HFF-Myc (cell line): ENCODE measurements at regions not wholly inside any gene's neighbourhood (a gene's known extent, or its start where the extent isn't known, plus 50 kb on each side); places are given as distances from the start of the nearest gene placed in this dataset.

ENCODE experiments used
- DNase-seq: peaks from one replicate; pipeline ENCODE4 v3.0.0-alpha.2; 2011; ENCODE audit warnings: low read depth; ENCODE audit errors: extremely low read depth
- H3K4me3 ChIP-seq: replicated peaks from 2 replicates; pipeline ENCODE4 v1.5.1; 2011; ENCODE audit warnings: low read depth, mild to moderate bottlenecking, control low read depth, low read length
- TF ChIP-seq, protein P1 (sequence below): IDR thresholded peaks from 2 replicates; pipeline ENCODE4 v1.5.1; 2012; ENCODE audit warnings: mild to moderate bottlenecking, low read depth, low read length, control low read depth; ENCODE audit errors: missing control alignments

DNA sequence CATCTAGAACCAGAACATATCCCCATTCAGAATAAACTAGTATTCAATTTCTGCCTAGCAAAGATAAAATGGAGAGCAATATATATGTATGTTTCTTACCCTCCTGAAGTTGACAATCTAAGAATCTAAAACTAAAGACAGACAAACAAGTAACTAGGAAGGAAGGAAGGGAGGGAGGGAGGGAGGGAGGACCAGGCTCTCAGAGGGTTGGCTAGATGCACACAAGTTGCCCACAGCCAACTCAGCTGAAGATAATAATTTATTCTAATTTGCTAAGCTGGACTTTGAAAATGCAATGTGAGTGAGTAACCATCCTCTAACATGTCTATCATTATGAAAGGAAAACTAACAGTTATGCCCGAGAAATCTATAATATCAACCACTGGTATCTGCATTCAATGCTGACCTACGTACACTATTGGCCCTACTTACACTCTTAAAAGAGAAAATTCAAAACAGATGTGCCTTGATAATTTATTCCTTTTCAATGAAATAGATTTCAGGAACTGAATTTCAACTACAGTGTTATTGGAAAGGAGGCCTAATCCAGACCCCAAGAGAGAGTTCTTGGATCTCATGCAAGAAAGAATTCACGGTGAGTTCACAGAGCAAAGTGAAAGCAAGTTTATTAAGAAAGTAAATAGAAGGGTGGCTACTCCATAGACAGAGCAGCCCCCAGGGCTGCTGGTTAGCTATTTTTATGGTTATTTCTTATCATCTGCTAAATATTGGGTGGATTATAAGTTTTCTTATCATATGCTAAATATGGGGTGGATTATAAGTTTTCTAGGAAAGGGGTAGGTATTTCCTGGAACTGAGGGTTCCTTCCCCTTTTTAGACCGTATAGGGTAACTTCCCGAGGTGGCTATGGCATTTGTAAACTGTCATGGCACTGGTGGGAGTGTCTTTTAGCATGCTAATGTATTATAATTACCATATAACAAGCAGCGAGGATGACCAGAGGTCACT is 288.5 kb upstream of the SLC39A10 start:
- DNase-seq = no peak
- no peak overlapping the region for H3K4me3 ChIP-seq
- TF ChIP-seq, protein P1, sequence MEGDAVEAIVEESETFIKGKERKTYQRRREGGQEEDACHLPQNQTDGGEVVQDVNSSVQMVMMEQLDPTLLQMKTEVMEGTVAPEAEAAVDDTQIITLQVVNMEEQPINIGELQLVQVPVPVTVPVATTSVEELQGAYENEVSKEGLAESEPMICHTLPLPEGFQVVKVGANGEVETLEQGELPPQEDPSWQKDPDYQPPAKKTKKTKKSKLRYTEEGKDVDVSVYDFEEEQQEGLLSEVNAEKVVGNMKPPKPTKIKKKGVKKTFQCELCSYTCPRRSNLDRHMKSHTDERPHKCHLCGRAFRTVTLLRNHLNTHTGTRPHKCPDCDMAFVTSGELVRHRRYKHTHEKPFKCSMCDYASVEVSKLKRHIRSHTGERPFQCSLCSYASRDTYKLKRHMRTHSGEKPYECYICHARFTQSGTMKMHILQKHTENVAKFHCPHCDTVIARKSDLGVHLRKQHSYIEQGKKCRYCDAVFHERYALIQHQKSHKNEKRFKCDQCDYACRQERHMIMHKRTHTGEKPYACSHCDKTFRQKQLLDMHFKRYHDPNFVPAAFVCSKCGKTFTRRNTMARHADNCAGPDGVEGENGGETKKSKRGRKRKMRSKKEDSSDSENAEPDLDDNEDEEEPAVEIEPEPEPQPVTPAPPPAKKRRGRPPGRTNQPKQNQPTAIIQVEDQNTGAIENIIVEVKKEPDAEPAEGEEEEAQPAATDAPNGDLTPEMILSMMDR = no peak

DNA sequence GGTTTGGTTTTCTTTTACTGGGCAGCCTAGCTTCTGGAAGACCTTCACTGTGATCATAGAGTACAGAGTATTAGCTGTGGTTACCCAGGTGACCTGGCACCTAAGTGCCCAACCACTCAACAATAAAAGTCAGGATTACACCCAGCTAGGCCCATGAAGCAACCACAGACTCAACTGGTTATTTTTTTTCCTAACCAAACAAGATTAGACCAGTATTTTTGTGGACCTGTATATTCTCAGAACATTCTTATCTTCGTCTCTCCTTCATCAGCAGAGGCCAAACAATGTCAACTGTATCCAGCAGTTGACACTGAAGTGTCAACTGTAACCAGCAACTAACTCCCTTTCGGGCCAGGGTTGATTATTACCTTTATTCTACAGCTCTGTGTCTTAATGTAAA is 289.2 kb upstream of the SLC39A10 start:
- no peak overlapping the region for H3K4me3 ChIP-seq
- TF ChIP-seq, protein P1 = no peak
- DNase-seq = no peak

DNA sequence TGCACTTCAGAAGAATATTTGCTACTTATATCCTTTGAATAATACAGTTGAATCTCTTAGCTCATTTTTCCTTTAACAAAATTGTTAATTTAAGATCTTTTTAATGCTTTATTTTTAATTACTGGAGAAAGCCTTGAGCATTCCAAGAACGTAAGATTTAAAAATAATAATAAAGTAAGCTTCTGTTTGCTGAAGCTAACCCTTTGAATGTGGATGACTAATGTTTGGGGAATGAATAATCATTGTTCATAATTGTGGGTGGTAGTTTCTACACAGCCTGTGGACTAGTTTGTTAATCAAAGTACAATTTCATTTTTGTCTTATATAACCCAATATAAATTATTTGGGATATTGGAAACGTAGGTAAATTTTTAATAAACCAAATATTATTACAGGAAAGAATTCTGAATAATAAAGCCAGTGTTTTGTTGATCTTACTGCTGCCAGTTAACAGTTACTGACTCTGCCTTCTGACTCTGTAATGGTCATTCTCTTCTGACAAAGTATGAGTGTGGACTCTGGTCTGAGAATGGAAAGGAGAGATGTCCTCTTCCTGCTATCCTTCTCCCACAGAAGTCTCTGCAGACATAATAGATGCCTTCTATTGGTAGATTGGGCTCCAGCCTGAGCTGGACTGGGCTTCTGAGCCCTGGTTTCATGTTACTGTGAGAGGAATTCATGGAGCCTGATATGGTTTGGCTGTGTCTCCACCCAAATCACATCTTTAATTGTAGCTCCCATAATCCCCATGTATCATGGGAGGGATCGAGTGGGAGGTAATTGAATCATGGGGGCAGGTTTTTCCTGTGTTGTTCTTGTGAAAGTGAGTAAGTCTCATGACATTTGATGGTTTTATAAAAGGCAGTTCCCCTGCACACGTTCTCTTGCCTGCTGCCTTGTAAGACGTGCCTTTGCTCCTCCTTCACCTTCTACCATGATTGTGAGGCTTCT is 292.7 kb upstream of the SLC39A10 start:
- no peak for DNase-seq
- no peak overlapping the region for H3K4me3 ChIP-seq
- TF ChIP-seq, protein P1 = no peak

DNA sequence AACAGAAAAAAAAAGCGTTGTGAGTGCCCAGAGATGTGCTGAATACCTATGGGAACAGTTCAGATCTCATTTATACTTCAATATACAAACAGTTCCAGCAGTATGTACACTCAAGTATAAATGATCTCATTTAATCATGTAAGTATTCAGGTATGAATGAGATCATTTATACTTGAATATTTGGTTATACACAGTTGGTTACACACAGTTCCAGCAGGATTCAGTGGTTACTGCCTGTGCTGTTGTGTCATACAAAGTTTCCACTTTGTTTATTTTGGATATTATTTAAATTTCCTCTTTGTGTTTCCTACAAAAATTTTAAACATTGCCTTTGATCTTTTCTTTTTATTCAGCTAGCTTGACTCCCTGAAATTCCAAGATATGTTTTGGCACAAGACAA is 293.5 kb upstream of the SLC39A10 start:
- TF ChIP-seq, protein P1 = no peak
- no peak for DNase-seq
- no peak overlapping the region for H3K4me3 ChIP-seq

DNA sequence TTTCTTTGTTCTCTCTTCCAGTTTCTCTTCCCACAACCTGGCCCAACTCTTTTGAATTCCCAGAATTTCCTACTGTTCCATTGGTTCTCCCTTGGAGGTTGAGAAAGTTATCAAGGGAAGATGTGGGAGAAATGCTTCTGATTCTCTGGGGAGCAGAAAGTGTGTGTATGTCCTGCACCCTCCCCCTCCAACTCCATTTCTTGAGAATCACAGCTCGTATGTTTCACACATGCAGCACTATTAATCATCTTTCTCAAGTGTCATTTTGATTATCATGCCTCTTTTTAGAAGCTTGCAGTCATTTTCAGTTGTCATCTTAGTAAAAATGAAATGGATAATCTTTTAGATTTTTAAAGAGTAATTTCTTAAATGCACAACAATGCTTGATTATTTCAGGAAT is 296.8 kb upstream of the SLC39A10 start:
- H3K4me3 ChIP-seq = no peak overlapping the region
- TF ChIP-seq, protein P1 = no peak
- no peak for DNase-seq

DNA sequence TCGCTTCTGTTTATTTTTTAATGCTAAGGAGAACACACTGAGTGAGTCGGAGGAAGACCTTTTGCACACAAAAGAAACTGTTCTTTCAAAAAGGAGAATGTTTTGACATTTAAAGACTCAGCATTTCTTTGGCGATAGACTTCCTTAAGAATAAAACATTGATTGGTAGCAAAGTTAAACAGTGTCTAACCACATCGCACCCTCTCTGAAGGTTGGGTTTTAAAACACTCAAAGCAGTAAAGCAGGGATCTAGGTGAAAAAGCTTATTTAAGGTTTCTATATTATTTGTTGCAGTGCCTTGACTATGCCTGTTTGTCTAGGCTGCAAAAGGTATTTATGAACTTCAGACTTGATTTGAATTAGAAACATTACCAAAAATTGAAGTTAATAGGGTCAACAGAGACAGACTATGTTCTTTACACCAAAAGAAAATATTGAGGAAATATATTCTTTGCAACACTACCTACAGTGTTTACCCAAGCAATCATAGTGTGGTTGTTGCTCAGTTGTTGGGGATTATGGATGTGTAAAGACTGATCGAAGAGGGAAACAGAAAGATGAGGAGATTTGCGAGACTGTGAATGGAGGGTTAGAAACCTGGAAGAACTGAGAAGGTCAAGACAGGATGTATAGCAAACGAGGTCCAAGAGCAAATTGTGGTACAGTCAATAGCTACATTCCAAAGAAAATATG is 297.8 kb upstream of the SLC39A10 start:
- H3K4me3 ChIP-seq = no peak overlapping the region
- TF ChIP-seq, protein P1 = no peak
- no peak for DNase-seq
